ENCODE measurements at regions not wholly inside any gene's neighbourhood (a gene's known extent, or its start where the extent isn't known, plus 50 kb on each side); places are given as distances from the start of the nearest gene placed in this dataset.

- Mint-ChIP-seq H3K27me3 (no peaks in the 10 kb centered on the region), H3K27ac (no peak overlapping the region), H3K4me1 (no peaks in the 10 kb centered on the region), H3K36me3 (ENCODE audit: low read depth) (no peaks in the 10 kb centered on the region), H3K4me3 (no peak overlapping the region), H3K9me3 (no peaks in the 10 kb centered on the region)
- DNase-seq: no peak
- ChIA-PET CTCF (no interaction called here), POLR2A (no interaction called here)
Observed at GRCh38 chr10:90598513-90598912, 259.3 kb downstream of the HTR7 start.

- H3K9me3 Mint-ChIP-seq: no peaks in the 10 kb centered on the region
- no peaks in the 10 kb centered on the region for H3K4me1 Mint-ChIP-seq
- no peaks in the 10 kb centered on the region for H3K36me3 Mint-ChIP-seq (ENCODE audit: low read depth)
- H3K27ac Mint-ChIP-seq: no peak overlapping the region
- no peak overlapping the region for H3K4me3 Mint-ChIP-seq
- ChIA-PET POLR2A (no interaction called here), CTCF (no interaction called here)
- H3K27me3 Mint-ChIP-seq: no peaks in the 10 kb centered on the region
- no peak for DNase-seq
Observed at GRCh38 chr10:90602862-90603610, 254.8 kb downstream of the HTR7 start.

- Mint-ChIP-seq H3K27ac (no peak overlapping the region), H3K36me3 (ENCODE audit: low read depth) (no peaks in the 10 kb centered on the region), H3K4me3 (no peak overlapping the region), H3K27me3 (no peaks in the 10 kb centered on the region), H3K9me3 (no peaks in the 10 kb centered on the region), H3K4me1 (no peaks in the 10 kb centered on the region)
- POLR2A ChIA-PET: no interaction called here
- no peak for DNase-seq
- CTCF ChIA-PET: no interaction called here
Observed at GRCh38 chr10:90604636-90605035, 253.2 kb downstream of the HTR7 start.

GRCh38 chr10:90605506-90605905 lies 252.3 kb downstream of the HTR7 start:
- no peaks in the 10 kb centered on the region for H3K36me3 Mint-ChIP-seq (ENCODE audit: low read depth)
- no peaks in the 10 kb centered on the region for H3K9me3 Mint-ChIP-seq
- no peak overlapping the region for H3K27ac Mint-ChIP-seq
- CTCF ChIA-PET: no interaction called here
- H3K4me3 Mint-ChIP-seq: no peak overlapping the region
- no peak for DNase-seq
- H3K27me3 Mint-ChIP-seq: no peaks in the 10 kb centered on the region
- POLR2A ChIA-PET: no interaction called here
- H3K4me1 Mint-ChIP-seq: no peaks in the 10 kb centered on the region

- no peak overlapping the region for H3K4me3 Mint-ChIP-seq
- CTCF ChIA-PET: no interaction called here
- no peaks in the 10 kb centered on the region for H3K4me1 Mint-ChIP-seq
- H3K36me3 Mint-ChIP-seq (ENCODE audit: low read depth): no peaks in the 10 kb centered on the region
- POLR2A ChIA-PET: no interaction called here
- no peaks in the 10 kb centered on the region for H3K9me3 Mint-ChIP-seq
- H3K27ac Mint-ChIP-seq: no peak overlapping the region
- DNase-seq: no peak
- no peaks in the 10 kb centered on the region for H3K27me3 Mint-ChIP-seq
Observed at GRCh38 chr10:90612276-90612675, 245.6 kb downstream of the HTR7 start.

GRCh38 chr10:90614631-90615030 lies 243.2 kb downstream of the HTR7 start:
- H3K9me3 Mint-ChIP-seq: no peaks in the 10 kb centered on the region
- H3K4me1 Mint-ChIP-seq: no peaks in the 10 kb centered on the region
- H3K27ac Mint-ChIP-seq: no peak overlapping the region
- ChIA-PET POLR2A (no interaction called here), CTCF (no interaction called here)
- H3K4me3 Mint-ChIP-seq: no peak overlapping the region
- no peaks in the 10 kb centered on the region for H3K27me3 Mint-ChIP-seq
- no peak for DNase-seq
- no peaks in the 10 kb centered on the region for H3K36me3 Mint-ChIP-seq (ENCODE audit: low read depth)

GRCh38 chr10:90621577-90621976 lies 236.3 kb downstream of the HTR7 start:
- Mint-ChIP-seq H3K36me3 (ENCODE audit: low read depth) (no peaks in the 10 kb centered on the region), H3K4me1 (no peaks in the 10 kb centered on the region), H3K27me3 (no peaks in the 10 kb centered on the region), H3K27ac (no peak overlapping the region), H3K9me3 (no peaks in the 10 kb centered on the region), H3K4me3 (no peak overlapping the region)
- POLR2A ChIA-PET: no interaction called here
- CTCF ChIA-PET: interaction anchor here (0.6 kb wide), 1 partner anchor 1087 kb away, joined by 8 read pairs; no protein-coding TSS in a partner anchor
- DNase-seq: no peak

GRCh38 chr10:90635111-90635765 lies 222.6 kb downstream of the HTR7 start:
- DNase-seq: no peak

GRCh38 chr10:90640756-90641155 lies 217.1 kb downstream of the HTR7 start:
- no peaks in the 10 kb centered on the region for H3K4me1 Mint-ChIP-seq
- no peaks in the 10 kb centered on the region for H3K9me3 Mint-ChIP-seq
- no peaks in the 10 kb centered on the region for H3K27me3 Mint-ChIP-seq
- ChIA-PET POLR2A (no interaction called here), CTCF (no interaction called here)
- H3K36me3 Mint-ChIP-seq (ENCODE audit: low read depth): no peaks in the 10 kb centered on the region
- no peak for DNase-seq
- H3K27ac Mint-ChIP-seq: no peak overlapping the region
- H3K4me3 Mint-ChIP-seq: no peak overlapping the region

More at GRCh38 chr10:90635111-90635765, 222.6 kb downstream of the HTR7 start:
- H3K36me3 Mint-ChIP-seq (ENCODE audit: low read depth): no peaks in the 10 kb centered on the region
- ChIA-PET CTCF (no interaction called here), POLR2A (no interaction called here)
- no peaks in the 10 kb centered on the region for H3K27me3 Mint-ChIP-seq
- H3K4me1 Mint-ChIP-seq: no peaks in the 10 kb centered on the region
- H3K27ac Mint-ChIP-seq: no peak overlapping the region
- H3K9me3 Mint-ChIP-seq: no peaks in the 10 kb centered on the region
- no peak overlapping the region for H3K4me3 Mint-ChIP-seq

GRCh38 chr10:90641731-90642130 lies 216.1 kb downstream of the HTR7 start:
- no peak for DNase-seq
- Mint-ChIP-seq H3K4me1 (no peaks in the 10 kb centered on the region), H3K27ac (no peak overlapping the region), H3K4me3 (no peak overlapping the region), H3K9me3 (no peaks in the 10 kb centered on the region), H3K27me3 (no peaks in the 10 kb centered on the region), H3K36me3 (ENCODE audit: low read depth) (no peaks in the 10 kb centered on the region)
- ChIA-PET POLR2A (no interaction called here), CTCF (no interaction called here)

GRCh38 chr10:90642136-90642535 lies 215.7 kb downstream of the HTR7 start:
- ChIA-PET POLR2A (no interaction called here), CTCF (no interaction called here)
- H3K27ac Mint-ChIP-seq: no peak overlapping the region
- no peaks in the 10 kb centered on the region for H3K9me3 Mint-ChIP-seq
- no peaks in the 10 kb centered on the region for H3K27me3 Mint-ChIP-seq
- no peaks in the 10 kb centered on the region for H3K36me3 Mint-ChIP-seq (ENCODE audit: low read depth)
- no peak overlapping the region for H3K4me3 Mint-ChIP-seq
- DNase-seq: no peak
- H3K4me1 Mint-ChIP-seq: no peaks in the 10 kb centered on the region

- DNase-seq: no peak
- CTCF ChIA-PET: no interaction called here
- no peaks in the 10 kb centered on the region for H3K9me3 Mint-ChIP-seq
Observed at GRCh38 chr10:90642650-90643049, 215.2 kb downstream of the HTR7 start.

GRCh38 chr10:90644165-90644564 lies 213.7 kb downstream of the HTR7 start:
- no peaks in the 10 kb centered on the region for H3K9me3 Mint-ChIP-seq
- H3K27ac Mint-ChIP-seq: no peak overlapping the region
- no peaks in the 10 kb centered on the region for H3K4me1 Mint-ChIP-seq
- H3K27me3 Mint-ChIP-seq: no peaks in the 10 kb centered on the region
- ChIA-PET CTCF (no interaction called here), POLR2A (no interaction called here)
- DNase-seq: no peak
- H3K36me3 Mint-ChIP-seq (ENCODE audit: low read depth): no peaks in the 10 kb centered on the region
- H3K4me3 Mint-ChIP-seq: no peak overlapping the region

More at GRCh38 chr10:90642650-90643049, 215.2 kb downstream of the HTR7 start:
- Mint-ChIP-seq H3K36me3 (ENCODE audit: low read depth) (no peaks in the 10 kb centered on the region), H3K27me3 (no peaks in the 10 kb centered on the region), H3K4me1 (no peaks in the 10 kb centered on the region), H3K27ac (no peak overlapping the region), H3K4me3 (no peak overlapping the region)
- POLR2A ChIA-PET: no interaction called here

- no peaks in the 10 kb centered on the region for H3K4me1 Mint-ChIP-seq
- no peak overlapping the region for H3K27ac Mint-ChIP-seq
- ChIA-PET POLR2A (no interaction called here), CTCF (no interaction called here)
- H3K9me3 Mint-ChIP-seq: peaks cover 4% of the 10 kb centered on the region
- no peak for DNase-seq
- no peaks in the 10 kb centered on the region for H3K27me3 Mint-ChIP-seq
- no peak overlapping the region for H3K4me3 Mint-ChIP-seq
- H3K36me3 Mint-ChIP-seq (ENCODE audit: low read depth): no peaks in the 10 kb centered on the region
Observed at GRCh38 chr10:90650858-90651257, 207.0 kb downstream of the HTR7 start.

All from activated CD4-positive, alpha-beta memory T cell treated with anti-CD3 and anti-CD28 coated beads, Interleukin-2, amount 10 ng/mL, durations not matched to agents 7 days and 5 days (primary cell).